GM19395 (cell line): ENCODE measurements at regions not wholly inside any gene's neighbourhood (a gene's known extent, or its start where the extent isn't known, plus 50 kb on each side); places are given as distances from the start of the nearest gene placed in this dataset.
"Not testable (repeated sequence)": the region's sequence is repeated elsewhere in the genome, so short reads cannot be mapped to it uniquely, and the experiment has no call there.

Experiments
- ATAC-seq: cut with Tn5 transposase; IDR thresholded peaks from one replicate; pipeline ENCODE4 v1.9.1; 2021; ENCODE audit warnings: mild to moderate bottlenecking, moderate library complexity; ENCODE audit not compliant: unreplicated experiment

GRCh38 chr1:114270718-114271117 is 117.0 kb upstream of the SYT6 start:
- ATAC-seq = no peak

GRCh38 chr1:114270282-114270681 is 116.6 kb upstream of the SYT6 start:
- no peak for ATAC-seq

DNA sequence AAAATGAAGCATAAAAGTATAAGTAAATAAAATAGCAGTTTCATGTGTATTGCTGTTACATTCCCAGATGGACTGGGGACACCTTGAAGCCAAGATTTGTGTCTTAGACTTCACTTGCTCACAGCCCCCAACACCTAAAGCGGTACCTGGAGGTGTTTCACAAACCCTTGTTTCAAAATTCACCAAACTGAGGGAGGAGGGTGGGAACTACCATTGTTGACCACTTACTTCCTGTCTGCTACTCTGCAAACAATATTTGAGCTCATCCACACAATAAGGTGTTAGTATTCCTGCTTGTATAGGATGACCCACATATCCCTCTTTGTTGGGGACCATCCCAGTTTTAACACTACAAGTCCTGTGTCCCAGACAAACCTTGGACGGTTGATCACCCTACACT is 115.9 kb upstream of the SYT6 start:
- ATAC-seq = no peak

DNA sequence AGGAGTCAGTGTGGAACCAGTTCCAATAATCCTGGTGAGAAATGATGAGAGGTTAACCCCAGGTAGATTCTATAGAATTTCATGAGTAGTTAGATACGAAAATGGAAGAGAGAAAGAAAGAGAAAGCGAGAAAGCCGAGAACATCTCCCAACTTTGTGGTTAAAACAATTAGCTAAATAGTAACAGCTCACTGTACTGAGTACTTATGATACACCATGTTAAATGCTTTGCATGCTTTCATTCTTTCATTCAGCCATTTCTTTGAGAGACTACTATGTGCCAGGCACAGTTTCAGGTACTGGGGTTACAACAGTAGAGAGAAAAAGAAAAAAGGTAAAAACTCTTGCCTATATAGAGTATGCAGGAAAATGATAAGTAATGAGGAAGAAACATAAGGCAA is 109.7 kb upstream of the SYT6 start:
- ATAC-seq = peak; percentile 96

DNA sequence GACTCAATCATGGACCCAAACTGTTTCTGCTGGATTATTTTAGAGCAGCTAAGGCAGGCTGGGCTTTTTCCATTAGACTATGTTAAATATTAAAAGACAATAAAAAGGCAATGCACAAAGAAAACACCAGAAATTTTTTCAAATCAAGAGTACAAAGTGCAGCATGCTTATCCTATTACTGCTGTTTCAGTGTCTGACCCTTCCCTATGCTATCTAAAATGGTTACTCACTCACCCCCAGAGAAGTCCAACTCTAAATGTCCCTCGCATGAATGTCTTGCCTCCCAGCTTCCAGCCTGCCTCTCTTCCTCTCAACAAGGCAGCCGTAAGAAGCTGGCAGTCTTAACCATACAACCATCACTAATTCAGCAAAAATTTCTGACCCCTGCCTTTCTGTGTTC is 108.7 kb upstream of the SYT6 start:
- ATAC-seq = no peak

DNA sequence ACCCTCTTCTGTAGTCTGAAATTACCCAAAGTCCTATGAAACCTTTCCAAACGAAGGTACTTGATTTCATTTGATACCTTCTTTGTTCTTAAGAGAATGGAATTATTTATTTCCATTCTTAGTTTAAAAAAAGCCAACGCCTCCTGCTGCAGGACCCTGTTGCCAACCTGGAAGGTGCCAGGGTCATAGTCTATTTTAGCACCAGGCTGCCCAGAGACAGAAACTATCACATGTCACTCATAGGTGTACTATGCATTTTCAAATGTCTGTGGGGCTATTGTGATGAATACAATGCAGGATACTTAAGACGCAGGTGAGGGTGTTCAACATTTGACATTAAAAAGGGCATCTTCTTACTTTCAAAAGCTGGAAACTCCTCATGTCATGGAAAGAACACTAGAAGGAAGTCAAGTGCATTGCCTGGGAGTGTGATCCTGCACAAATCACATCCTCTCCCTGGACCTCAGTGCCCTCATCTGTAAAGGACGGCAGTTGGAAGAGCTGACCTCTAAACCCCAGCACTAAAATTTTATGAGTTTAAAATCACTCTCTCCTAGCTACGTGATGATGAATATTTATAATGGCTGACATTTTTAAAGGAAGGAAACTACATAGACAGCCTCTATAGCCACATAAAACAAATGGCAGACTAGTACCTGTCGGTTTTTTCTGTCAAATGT is 107.3 kb upstream of the SYT6 start:
- ATAC-seq = no peak

DNA sequence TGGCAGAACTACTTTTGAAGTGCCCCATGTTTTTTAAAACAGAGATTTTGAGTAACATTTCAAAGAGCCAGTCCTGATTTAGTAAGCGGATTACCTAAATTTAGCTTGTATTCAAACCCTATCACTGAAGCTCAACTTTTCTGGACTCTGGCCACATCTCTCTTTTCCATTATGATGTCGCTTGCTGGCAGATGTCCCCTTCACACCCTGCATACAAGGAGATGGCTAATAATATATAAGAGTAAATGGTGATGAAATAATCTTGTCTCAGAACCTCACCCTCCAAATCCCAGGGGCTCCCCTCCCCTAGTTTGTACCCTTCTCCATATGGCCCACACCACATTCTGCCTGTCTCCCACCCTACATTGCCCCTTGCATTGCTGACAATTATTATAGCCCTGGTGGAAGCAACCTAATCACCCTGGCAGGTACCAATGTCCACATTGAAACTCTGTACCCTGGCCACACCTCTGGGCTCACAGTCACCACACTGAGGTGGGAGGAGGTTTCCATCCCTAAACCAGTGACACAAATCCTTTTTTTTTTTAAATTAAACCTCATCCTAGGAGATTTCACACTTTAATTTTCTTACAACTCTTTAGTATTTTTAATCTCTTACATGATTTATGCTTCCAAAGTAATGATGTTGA is 106.0 kb upstream of the SYT6 start:
- ATAC-seq = no peak

DNA sequence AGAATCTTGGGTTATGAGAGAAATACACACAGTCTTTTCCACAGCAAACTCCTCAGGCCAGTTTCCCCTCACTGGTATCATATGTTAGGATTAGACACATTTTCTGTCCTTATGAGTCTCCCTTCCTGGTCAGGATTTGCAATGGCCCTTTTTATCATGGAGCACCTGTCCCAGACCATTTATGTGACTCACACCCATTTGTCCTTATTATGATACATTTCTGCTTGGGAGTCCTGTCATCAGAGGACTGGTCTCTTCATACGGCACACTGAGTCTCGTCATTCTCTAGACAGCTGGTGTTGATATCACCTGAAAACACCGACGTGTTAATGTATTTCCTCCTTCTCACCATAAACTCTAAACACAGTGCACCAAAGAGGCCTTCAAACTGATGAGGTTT is 105.0 kb upstream of the SYT6 start:
- ATAC-seq = no peak

DNA sequence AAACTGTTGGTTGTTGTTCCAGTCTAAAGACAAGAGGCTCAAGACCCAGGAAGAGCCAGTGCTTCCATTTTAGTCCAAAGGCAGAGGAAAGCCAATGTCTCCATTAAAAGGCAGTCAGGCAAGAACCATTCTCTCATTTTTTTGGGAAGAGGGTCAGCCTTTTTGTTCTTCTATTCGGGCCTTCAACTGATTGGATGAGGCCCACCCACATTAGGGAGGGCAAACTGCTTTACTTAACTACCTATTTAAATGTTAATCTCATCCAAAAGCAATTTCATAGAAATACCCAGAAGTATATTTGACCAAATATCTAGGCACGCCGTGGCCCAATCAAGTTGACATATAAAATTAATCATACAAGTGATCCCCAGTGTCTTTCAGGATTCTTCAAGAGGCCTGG is 104.4 kb upstream of the SYT6 start:
- ATAC-seq = no peak

DNA sequence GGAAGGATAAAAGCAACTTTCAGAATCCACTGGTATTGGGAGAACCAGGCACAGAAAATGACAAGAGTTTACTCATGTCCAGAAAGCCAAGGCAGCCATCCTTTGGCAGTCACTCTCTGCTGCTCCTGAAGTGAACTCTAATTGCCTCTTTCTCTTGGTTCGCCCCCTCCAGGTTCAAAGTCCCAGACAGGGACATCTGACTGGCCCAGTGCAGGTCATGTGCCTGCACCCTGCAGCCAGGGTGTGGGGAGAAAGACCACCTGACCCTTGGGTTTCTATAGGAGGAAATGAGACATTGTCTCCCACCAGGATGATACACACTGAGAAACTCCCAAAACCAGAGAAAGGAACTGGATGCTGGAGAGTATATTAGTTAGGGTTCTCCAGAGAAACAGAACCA is 103.9 kb upstream of the SYT6 start:
- ATAC-seq = no peak

DNA sequence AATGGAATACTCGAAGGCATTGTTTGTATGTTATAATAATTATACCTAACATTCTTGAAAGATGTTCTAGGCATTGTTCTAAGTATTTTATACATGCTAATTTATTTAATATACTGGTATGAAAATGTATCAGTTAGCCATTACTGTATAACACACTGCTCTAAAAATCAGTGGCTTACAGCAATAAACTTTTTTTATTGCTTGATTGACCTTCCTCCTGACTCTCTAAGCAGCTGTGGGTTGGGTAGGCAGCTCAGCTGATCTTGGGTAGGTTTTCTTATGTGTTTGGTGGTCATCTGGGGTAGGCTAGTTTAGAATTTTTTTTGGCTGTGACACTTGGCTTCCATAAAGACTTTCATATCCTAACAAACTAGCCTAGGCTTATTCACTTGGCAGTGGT is 100.2 kb upstream of the SYT6 start:
- ATAC-seq = no peak

DNA sequence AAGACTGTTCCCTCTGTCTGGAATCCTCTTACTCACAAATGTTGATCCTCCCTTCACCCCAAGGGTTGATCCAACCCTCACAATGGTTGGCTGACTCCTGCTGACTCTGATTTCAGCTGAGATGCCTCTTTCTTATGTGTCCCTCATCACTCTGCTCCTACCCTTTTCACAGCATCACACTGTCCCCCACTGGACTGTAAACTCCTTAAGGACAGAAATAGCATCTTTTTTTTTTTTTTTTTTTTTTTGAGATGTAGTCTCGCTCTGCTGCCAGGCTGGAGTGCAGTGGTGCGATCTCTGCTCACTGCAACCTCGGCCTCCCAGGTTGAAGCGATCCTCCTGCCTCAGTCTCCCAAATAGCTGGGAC is 97.9 kb upstream of the SYT6 start:
- ATAC-seq = no peak

GRCh38 chr1:114250683-114251572 is 97.3 kb upstream of the SYT6 start:
- no peak for ATAC-seq

- ATAC-seq = no peak
These were observed 96.0 kb upstream of the SYT6 start for GRCh38 chr1:114249691-114250090.

DNA sequence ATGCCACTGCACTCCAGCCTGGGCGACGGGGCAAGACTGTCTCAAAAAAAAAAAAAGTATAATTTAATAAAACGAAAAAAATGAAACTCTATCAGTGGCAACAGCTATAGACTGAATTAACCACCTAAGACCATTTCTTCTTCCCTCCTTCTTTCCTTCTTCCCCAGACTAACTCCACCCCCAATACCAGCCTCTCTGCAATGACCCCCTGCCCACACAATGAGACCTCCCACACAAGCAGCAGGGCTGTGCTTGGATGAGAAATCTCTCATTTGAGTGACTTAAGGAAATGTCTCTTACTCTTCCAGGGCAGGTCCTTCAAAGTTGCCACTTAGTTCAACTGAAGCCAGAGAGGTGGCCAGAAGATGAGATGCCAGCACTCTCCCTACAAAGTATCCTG is 94.5 kb upstream of the SYT6 start:
- ATAC-seq = no peak

DNA sequence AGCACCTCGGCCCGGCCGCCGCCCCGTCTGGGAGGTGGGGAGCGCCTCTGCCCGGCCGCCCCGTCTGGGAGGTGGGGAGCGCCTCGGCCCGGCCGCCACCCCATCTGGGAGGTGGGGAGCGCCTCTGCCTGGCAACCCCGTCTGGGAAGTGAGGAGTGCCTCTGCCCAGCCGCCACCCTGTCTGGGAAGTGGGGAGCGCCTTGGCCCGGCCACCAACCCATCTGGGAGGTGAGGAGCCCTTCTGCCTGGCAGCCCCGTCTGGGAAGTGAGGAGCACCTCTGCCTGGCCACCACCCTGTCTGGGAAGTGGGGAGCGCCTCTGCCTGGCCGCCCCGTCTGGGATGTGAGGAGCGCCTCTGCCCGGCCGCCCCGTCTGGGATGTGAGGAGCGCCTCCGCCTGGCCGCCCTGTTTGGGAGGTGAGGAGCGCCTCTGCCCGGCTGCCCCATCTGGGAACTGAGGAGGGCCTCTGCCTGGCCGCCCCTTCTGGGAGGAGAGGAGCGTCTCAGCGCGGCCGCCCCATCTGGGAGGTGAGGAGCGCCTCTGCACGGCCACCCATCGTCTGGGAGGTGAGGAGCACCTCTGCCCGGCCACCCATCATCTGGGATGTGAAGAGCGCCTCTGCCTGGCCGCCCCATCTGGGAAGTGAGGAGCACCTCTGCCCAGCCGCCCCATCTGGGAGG is 89.0 kb upstream of the SYT6 start:
- not testable (repeated sequence) for ATAC-seq

- no peak for ATAC-seq
These were observed 84.4 kb upstream of the SYT6 start for GRCh38 chr1:114238053-114238452.

DNA sequence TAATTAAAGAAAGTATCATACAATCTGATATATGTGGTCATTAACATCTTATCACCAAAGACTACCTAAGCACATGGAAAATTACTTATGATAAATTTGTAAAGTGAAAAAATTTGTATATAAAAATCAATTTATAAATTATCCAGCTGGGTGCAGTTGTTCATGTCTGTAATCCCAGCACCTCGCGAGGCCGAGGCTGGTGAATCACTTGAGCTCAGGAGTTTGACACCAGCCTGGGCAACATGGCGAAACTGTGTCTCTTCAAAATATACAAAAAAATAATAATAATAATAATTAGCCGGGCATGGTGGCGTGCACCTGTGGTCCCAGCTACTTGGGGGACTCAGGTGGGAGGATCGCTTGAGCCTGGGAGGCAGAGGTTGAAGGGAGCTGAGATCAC is 82.8 kb upstream of the SYT6 start:
- ATAC-seq = no peak

GRCh38 chr1:114235960-114236359 is 82.3 kb upstream of the SYT6 start:
- no peak for ATAC-seq

GRCh38 chr1:114235281-114235680 is 81.6 kb upstream of the SYT6 start:
- ATAC-seq = no peak

DNA sequence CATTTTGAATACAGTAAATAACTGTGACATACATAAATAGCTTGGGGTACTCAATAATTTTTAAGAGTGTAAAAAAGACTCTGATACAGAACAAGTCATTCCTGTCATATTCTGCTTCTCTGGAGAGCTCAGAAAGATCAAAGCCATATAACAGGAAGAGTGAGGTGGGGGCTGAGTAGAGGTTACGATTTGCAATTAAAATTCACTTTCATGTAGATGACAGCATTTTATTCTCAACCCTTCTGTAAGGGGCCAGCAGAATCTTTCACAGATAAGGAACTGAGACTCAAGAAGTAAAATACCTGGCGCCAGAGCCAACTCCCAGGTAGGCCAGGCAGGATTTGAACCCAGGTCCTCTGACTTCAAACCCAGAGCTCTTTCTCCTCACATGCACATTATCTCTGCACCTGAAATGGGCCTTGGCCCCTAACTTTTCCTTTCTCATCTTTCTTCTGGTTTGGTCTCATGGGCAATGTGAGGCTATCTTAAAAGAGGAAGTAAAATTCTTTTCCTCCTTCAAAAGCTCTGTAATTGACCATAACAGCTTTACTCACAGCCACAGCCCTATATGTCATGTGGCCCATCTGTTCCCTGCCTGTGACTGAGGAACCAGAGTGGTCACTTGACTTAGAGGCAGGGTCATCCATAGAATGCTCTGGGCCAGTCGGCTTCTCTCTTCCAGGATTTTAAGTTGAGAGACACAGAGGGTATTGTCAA is 80.9 kb upstream of the SYT6 start:
- peak; percentile 76 for ATAC-seq
